CD4-positive, alpha-beta T cell treated with Interleukin-21 for 1 hour (primary cell): ENCODE measurements at regions not wholly inside any gene's neighbourhood (a gene's known extent, or its start where the extent isn't known, plus 50 kb on each side); places are given as distances from the start of the nearest gene placed in this dataset.

Source experiments
- DNase-seq: peaks from one replicate; pipeline ENCODE4 v3.0.0-alpha.2; 2020

- no peak for DNase-seq
Measured at GRCh38 chr18:67218556-67218955, 298.0 kb downstream of the DSEL start.

- DNase-seq, result peak; percentile 66
Measured at GRCh38 chr18:67217551-67218166, 298.9 kb downstream of the DSEL start.

GRCh38 chr18:67216846-67217245 lies 299.7 kb downstream of the DSEL start:
- no peak for DNase-seq

DNA sequence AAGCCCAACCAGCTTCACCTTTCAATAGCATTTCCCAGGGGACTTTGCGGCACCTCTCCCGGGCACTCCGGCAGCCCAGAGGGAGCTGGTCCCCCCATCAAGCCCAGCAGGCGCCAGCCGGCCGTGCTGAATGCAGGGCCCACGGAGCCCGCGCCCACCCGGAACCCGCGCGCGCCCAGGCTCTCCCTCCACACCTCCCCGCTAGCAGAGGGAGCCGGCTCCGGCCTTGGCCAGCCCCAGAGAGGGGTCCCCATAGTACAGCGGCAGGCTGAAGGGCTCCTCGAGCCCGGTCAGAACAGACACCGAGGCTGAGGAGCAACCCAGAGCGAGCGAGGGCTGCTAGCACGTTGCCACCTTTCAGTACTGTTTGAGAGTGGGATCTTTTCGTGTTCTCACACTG lies 300.8 kb downstream of the DSEL start:
- no peak for DNase-seq

GRCh38 chr18:67211646-67212045 lies 304.9 kb downstream of the DSEL start:
- no peak for DNase-seq

DNA sequence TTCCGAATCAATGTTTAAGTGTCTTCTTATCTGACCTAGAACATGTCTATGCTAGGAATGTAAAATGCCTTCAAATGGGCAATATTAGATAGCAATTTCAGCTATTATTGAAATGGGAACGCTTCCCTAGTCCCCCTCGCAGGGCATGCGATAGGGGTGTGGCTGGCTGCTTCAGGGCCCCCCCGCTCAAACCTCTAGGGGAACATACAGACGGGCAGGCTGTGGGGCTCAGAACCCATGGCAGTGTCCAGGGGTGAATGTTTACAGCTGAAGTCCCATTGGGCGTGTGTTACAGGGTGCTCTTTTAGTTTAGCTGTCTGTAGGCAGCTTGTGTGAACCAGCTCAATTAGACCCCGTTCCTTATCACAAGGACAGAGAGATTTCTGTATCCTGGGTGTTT lies 315.9 kb downstream of the DSEL start:
- DNase-seq, result no peak

GRCh38 chr18:67199993-67200617 lies 316.4 kb downstream of the DSEL start:
- peak; percentile 48 for DNase-seq

DNA sequence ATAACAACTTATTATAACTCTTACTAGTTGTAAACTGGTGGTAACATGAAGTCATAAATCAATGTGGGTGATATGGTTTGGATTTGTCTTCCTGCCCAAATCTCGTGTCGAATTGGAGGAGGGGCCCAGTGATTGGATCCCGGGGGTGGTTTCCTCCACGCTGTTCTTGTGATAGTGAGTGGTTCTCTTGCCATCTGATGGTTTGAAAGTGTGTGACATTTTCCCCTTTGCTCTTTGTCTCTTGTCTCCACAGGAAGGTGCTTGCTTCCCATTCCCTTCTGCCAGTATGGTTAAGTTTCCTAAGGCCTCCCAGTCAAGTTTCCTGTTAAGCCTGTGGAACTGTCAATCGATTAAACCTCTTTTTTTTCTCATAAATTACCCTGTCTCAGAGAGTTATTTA lies 321.6 kb downstream of the DSEL start:
- no peak for DNase-seq

GRCh38 chr18:67192535-67192934 lies 324.0 kb downstream of the DSEL start:
- no peak for DNase-seq

GRCh38 chr18:67183398-67183797 lies 333.1 kb downstream of the DSEL start:
- DNase-seq, result no peak

GRCh38 chr18:67179726-67180125 lies 336.8 kb downstream of the DSEL start:
- no peak for DNase-seq

DNA sequence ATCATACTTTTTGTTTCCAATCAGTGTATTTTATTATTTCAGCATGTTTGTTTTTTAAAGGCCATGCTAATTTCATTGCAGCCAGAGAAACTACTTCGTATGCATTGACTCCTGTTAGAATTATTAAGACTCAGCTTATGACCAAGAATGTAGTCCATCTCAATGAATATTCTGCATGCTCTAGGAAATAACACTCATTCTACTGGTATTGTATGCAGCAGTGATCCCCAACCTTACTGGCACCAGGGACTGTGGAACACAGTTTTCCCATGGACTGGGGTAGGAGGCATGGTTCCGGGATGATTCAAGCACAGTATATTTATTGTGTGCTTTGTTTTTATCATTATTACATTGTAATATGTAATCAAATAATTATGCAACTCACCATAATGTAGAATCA lies 356.9 kb downstream of the DSEL start:
- DNase-seq, result no peak

- DNase-seq, result no peak
Measured at GRCh38 chr18:67154979-67155378, 361.5 kb downstream of the DSEL start.

- DNase-seq, result no peak
Measured at GRCh38 chr18:67151366-67151765, 365.2 kb downstream of the DSEL start.

- DNase-seq, result no peak
Measured at GRCh38 chr18:67145586-67146292, 370.8 kb downstream of the DSEL start.

GRCh38 chr18:67144329-67144728 lies 372.2 kb downstream of the DSEL start:
- DNase-seq, result no peak

DNA sequence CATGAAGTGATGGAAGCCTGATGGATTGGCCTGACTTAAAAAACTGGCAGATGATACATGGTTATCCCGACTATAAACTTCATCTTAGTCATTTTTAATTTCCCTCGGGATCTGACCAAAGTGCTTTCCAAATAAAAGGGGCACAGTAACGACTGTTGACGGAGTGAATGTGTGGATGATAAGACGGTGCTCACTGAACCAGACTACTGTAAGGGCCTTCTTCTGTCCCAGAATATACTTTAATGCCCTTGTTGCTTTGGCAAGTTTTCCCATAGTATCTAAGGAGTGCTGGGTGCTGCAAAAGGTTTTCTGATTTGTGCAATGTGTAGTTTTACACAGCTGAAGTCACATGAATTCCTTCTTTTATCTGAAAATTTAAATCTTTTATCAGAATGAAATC lies 373.5 kb downstream of the DSEL start:
- no peak for DNase-seq

- DNase-seq, result no peak
Measured at GRCh38 chr18:67142604-67143003, 373.9 kb downstream of the DSEL start.

DNA sequence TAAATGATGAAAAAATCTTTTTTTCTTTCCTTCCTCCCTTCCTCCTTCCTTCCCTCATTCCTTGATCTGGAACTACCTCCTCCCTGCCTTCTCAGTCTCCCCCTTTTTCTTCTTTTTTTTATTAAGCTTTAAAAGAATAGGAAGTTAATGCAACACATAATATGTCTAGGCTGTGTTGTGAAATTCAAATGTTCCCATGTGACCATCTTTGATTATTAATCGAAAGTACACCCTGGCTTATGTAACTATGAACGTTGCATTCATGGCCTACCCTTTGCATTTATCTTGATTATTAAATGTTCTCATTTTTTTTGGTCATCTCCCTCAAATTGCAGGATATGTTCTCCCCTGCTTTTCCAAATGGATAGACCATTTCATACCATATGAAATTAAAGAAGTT lies 376.0 kb downstream of the DSEL start:
- no peak for DNase-seq

DNA sequence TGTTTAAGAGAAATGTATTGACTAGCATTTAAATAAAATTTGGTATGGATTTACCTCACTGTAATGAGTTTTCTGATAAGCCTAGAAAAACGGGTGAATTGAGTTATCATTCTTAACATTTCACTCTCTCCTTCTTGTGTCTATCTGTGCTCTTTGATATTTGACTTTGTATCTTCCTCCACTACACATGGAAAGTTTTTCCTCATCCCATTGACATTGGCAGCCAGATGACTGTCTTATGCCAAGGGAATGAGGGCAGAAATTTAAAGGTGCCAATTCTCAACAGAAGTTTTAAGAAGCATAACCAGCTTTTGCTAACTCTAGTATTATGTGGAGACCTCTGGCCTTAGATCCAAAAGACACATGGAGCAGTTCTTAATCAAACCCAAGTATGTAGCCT lies 376.6 kb downstream of the DSEL start:
- DNase-seq, result no peak

DNA sequence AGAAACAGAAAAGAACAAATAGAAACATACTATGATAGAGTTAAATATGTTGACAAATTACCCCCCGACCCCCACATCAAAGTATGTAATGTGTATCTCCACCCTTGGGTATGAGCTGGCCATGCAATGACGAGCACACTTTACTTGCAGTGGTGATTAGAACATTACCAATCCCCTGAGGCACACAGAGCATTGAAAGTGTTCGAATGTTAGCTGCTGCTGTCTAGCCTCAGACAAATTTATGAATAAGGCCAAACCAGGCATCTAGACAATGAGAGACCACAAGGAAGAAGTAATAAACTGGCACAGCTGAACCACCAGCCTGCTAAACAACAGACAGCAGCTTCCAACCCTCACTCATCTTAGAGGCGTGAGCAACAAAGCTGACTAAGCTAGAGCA lies 380.5 kb downstream of the DSEL start:
- no peak for DNase-seq

GRCh38 chr18:67134911-67135310 lies 381.6 kb downstream of the DSEL start:
- no peak for DNase-seq

DNA sequence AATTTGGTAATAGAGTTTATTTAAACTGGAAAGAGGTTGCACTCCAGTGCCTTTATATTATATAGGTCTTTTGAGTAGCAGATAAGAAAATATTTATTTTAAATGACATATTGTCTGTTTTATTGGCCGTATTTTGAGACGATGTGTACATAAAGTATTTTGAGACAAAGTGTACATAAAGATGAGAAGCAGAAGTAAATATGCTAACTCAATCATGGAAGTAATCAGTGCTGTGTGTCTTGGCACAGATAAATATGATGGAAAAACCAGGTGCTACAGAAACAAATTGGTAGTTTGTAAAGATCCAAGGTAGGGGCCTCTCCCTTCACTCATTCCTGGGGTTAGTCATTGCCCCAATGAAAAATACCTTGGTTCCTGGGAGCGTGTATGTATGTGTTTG lies 382.9 kb downstream of the DSEL start:
- no peak for DNase-seq

DNA sequence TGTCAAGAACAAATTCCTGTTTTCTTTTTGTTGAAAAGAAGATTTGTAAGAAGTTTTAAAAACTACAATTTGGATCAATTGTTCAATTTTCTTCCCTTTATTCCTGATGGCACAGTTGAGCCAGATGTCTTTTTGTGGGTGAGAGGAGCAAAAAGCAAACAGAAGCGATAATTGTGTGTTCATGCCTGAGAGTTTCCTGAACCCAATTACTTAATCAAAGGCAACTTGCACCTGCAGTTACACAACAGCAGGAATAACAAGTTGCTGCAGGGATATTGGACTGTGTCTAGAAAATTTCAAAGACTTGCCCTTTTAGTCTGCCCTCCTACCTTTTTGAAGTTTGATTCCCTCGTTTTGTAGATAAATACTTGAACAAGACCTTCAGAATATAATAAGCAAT lies 383.6 kb downstream of the DSEL start:
- DNase-seq, result no peak

DNA sequence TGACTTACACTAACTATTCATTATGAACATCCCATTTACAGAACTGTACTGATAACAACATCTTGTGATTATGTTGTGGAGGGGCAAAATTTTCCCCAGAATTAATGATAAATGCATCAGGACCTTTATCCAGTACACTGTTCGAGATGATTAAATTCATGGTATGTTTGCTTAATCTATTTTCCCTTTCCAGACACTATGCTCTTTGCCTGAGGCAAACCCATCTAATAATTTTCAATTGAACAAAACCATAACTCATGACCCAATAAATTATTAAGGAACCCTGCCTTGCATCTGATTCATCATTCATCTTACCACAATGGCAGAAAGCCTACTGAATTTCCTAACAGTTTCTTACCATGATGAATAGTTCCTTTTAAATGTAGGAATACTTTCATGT lies 385.0 kb downstream of the DSEL start:
- no peak for DNase-seq
